ENCODE measurements at regions not wholly inside any gene's neighbourhood (a gene's known extent, or its start where the extent isn't known, plus 50 kb on each side); places are given as distances from the start of the nearest gene placed in this dataset.

- Mint-ChIP-seq H3K4me3 (no peak overlapping the region), H3K9me3 (peaks cover 3 to 20% (median 11%) of the 10 kb centered on the region in 7 donors), H3K27ac (no peak overlapping the region), H3K36me3 (no peaks in the 10 kb centered on the region), H3K27me3 (ENCODE audit: low read depth in 3 of 3) (peaks cover 0 to 5% (median 4%) of the 10 kb centered on the region in 3 donors), H3K4me1 (no peaks in the 10 kb centered on the region)
- TF ChIP-seq, protein P1, sequence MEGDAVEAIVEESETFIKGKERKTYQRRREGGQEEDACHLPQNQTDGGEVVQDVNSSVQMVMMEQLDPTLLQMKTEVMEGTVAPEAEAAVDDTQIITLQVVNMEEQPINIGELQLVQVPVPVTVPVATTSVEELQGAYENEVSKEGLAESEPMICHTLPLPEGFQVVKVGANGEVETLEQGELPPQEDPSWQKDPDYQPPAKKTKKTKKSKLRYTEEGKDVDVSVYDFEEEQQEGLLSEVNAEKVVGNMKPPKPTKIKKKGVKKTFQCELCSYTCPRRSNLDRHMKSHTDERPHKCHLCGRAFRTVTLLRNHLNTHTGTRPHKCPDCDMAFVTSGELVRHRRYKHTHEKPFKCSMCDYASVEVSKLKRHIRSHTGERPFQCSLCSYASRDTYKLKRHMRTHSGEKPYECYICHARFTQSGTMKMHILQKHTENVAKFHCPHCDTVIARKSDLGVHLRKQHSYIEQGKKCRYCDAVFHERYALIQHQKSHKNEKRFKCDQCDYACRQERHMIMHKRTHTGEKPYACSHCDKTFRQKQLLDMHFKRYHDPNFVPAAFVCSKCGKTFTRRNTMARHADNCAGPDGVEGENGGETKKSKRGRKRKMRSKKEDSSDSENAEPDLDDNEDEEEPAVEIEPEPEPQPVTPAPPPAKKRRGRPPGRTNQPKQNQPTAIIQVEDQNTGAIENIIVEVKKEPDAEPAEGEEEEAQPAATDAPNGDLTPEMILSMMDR (IDR thresholded peaks at IDR 0.05): no peak
- no peaks in the 10 kb centered on the region for H3K27me3 ChIP-seq (ENCODE audit: control insufficient read depth in 2 of 2, insufficient read depth in 2 of 2, low read length in 2 of 2)
- H4K20me1 ChIP-seq (ENCODE audit: insufficient read depth, low read length): no peaks in the 10 kb centered on the region
- no peak for DNase-seq
- no CpG with 5 or more reads among the region's 1 CpG for WGBS (ENCODE audit: insufficient coverage)
- intact Hi-C loops (cut with micrococcal nuclease): no loop called here
- no peaks in the 10 kb centered on the region for H3K79me2 ChIP-seq (ENCODE audit: insufficient read depth, low read length)
- no peaks in the 10 kb centered on the region for H3K36me3 ChIP-seq (replicated peaks in 1 of 2; ENCODE audit: control insufficient read depth in 1 of 2, insufficient read depth in 2 of 2, low read length in 2 of 2)
- no peak overlapping the region for H3K9ac ChIP-seq (ENCODE audit: insufficient read depth, low read length, poor library complexity, severe bottlenecking)
- H3K4me2 ChIP-seq (replicated peaks; ENCODE audit: extremely low read depth, low read length, poor library complexity, severe bottlenecking): no peak overlapping the region
- no peaks in the 10 kb centered on the region for H3K4me1 ChIP-seq (ENCODE audit: control insufficient read depth in 1 of 2, insufficient read depth in 2 of 2, low read length in 2 of 2)
- H3K9me3 ChIP-seq (replicated peaks in 1 of 2; ENCODE audit: control insufficient read depth in 1 of 2, insufficient read depth in 1 of 2, low read length in 2 of 2): peaks cover 10 to 11% of the 10 kb centered on the region in 2 donors
- no peak overlapping the region for H2AFZ ChIP-seq (ENCODE audit: insufficient read depth, low read depth, low read length, poor library complexity, severe bottlenecking)
- H3K27ac ChIP-seq (ENCODE audit: low read depth in 1 of 2, low read length in 2 of 2): no peak overlapping the region
- H3K4me3 ChIP-seq (replicated peaks in 1 of 3; ENCODE audit: low read depth in 2 of 3, low read length in 3 of 3): no peak overlapping the region
Measured at GRCh38 chr2:54365661-54366060, 90.5 kb upstream of the SPTBN1 start.

GRCh38 chr2:54366487-54367280, 89.4 kb upstream of the SPTBN1 start:
- intact Hi-C loops (cut with micrococcal nuclease): no loop called here
- Mint-ChIP-seq H3K36me3 (no peaks in the 10 kb centered on the region), H3K4me3 (no peak overlapping the region), H3K4me1 (no peaks in the 10 kb centered on the region), H3K27me3 (ENCODE audit: low read depth in 3 of 3) (peaks cover 0 to 5% (median 4%) of the 10 kb centered on the region in 3 donors), H3K27ac (no peak overlapping the region), H3K9me3 (peaks cover 3 to 22% (median 11%) of the 10 kb centered on the region in 7 donors)
- Histone ChIP-seq H4K20me1 (ENCODE audit: insufficient read depth, low read length) (no peaks in the 10 kb centered on the region), H3K4me2 (replicated peaks; ENCODE audit: extremely low read depth, low read length, poor library complexity, severe bottlenecking) (no peak overlapping the region), H2AFZ (ENCODE audit: insufficient read depth, low read depth, low read length, poor library complexity, severe bottlenecking) (no peak overlapping the region), H3K79me2 (ENCODE audit: insufficient read depth, low read length) (no peaks in the 10 kb centered on the region), H3K9ac (ENCODE audit: insufficient read depth, low read length, poor library complexity, severe bottlenecking) (no peak overlapping the region), H3K27ac (ENCODE audit: low read depth in 1 of 2, low read length in 2 of 2) (no peak overlapping the region), H3K9me3 (replicated peaks in 1 of 2; ENCODE audit: control insufficient read depth in 1 of 2, insufficient read depth in 1 of 2, low read length in 2 of 2) (peaks cover 10 to 11% of the 10 kb centered on the region in 2 donors), H3K36me3 (replicated peaks in 1 of 2; ENCODE audit: control insufficient read depth in 1 of 2, insufficient read depth in 2 of 2, low read length in 2 of 2) (no peaks in the 10 kb centered on the region), H3K4me3 (replicated peaks in 1 of 3; ENCODE audit: low read depth in 2 of 3, low read length in 3 of 3) (no peak overlapping the region), H3K4me1 (ENCODE audit: control insufficient read depth in 1 of 2, insufficient read depth in 2 of 2, low read length in 2 of 2) (no peaks in the 10 kb centered on the region), H3K27me3 (ENCODE audit: control insufficient read depth in 2 of 2, insufficient read depth in 2 of 2, low read length in 2 of 2) (no peaks in the 10 kb centered on the region)
- TF ChIP-seq, protein P1 (IDR thresholded peaks at IDR 0.05): no peak
- whole genome bisulfite sequencing (ENCODE audit: insufficient coverage): no CpG with 5 or more reads among the region's 3 CpGs
- no peak for DNase-seq

All from CD14-positive monocyte (primary cell).